ENCODE measurements at regions not wholly inside any gene's neighbourhood (a gene's known extent, or its start where the extent isn't known, plus 50 kb on each side); places are given as distances from the start of the nearest gene placed in this dataset.

GRCh38 chr3:87367736-87368135, 91.4 kb upstream of the POU1F1 start:
- POLR2A ChIA-PET: no interaction called here
- CTCF ChIA-PET (ENCODE audit: low intra/inter-chr PET ratio, low total read pairs): no interaction called here
- no peak for FAIRE-seq

GRCh38 chr3:87363721-87364120, 87.3 kb upstream of the POU1F1 start:
- Histone ChIP-seq H3K4me3 (replicated peaks in 1 of 3; ENCODE audit: insufficient read depth in 1 of 3, low read depth in 2 of 3, low read length in 3 of 3) (no peak overlapping the region), H3K36me3 (replicated peaks in 1 of 2; ENCODE audit: control insufficient read depth in 1 of 2, insufficient read depth in 2 of 2, low read length in 2 of 2) (no peaks in the 10 kb centered on the region), H3K4me1 (ENCODE audit: insufficient read depth, low read length) (no peaks in the 10 kb centered on the region), H3K27me3 (ENCODE audit: control insufficient read depth in 1 of 2, insufficient read depth in 2 of 2, low read length in 2 of 2) (no peaks in the 10 kb centered on the region), H3K79me2 (ENCODE audit: insufficient read depth, low read length) (no peaks in the 10 kb centered on the region), H2AFZ (ENCODE audit: low read length) (no peak overlapping the region), H4K20me1 (ENCODE audit: insufficient read depth, low read length) (no peaks in the 10 kb centered on the region), H3K27ac (ENCODE audit: extremely low read length, insufficient read depth, low read length) (no peak overlapping the region), H3K9ac (ENCODE audit: insufficient read depth, low read depth, low read length) (no peak overlapping the region), H3K4me2 (ENCODE audit: low read depth, low read length) (no peak overlapping the region), H3K9me3 (ENCODE audit: low read length) (no peaks in the 10 kb centered on the region)
- in situ Hi-C loops (cut with HindIII; ENCODE audit: extremely low pct_ligation_motif_present, low pct_unique_long_range_greater_than_20kb) (no loop called here), intact Hi-C loops (cut with micrococcal nuclease; ENCODE audit: unreplicated experiment) (no loop called here)
- no peak for ATAC-seq
- 0% methylated on average over 2 of the region's 2 CpGs for WGBS (ENCODE audit: low lambda C conversion rate)
- POLR2A ChIA-PET: no interaction called here
- no peak for DNase-seq (ENCODE audit: low spot score)
- no peak for FAIRE-seq
- no TSS peak for BruUV-seq (replicated peaks)
- CTCF ChIA-PET (ENCODE audit: low intra/inter-chr PET ratio, low total read pairs): no interaction called here
- TF ChIP-seq ARHGAP35 (CRISPR knock-in tag; IDR thresholded peaks at IDR 0.05; ENCODE audit: borderline replicate concordance): no peak
- no peak for TF ChIP-seq ZNF503 (CRISPR knock-in tag; IDR thresholded peaks at IDR 0.05)
- TF ChIP-seq KLF15 (CRISPR knock-in tag; IDR thresholded peaks at IDR 0.05; ENCODE audit: borderline replicate concordance): no peak
- no peak for TF ChIP-seq MAFF (IDR thresholded peaks at IDR 0.05; ENCODE audit: low read depth, low read length)
- TF ChIP-seq ZNF615 (CRISPR knock-in tag; IDR thresholded peaks at IDR 0.05; ENCODE audit: borderline replicate concordance): no peak
- no peak for TF ChIP-seq PRDM4 (CRISPR knock-in tag; IDR thresholded peaks at IDR 0.05; ENCODE audit: borderline replicate concordance)
- TF ChIP-seq ZNF205 (CRISPR knock-in tag; IDR thresholded peaks at IDR 0.05): no peak
- TF ChIP-seq SNRNP70 (IDR thresholded peaks at IDR 0.05; ENCODE audit: low read depth, low read length): no peak
- TF ChIP-seq ZC3H4 (CRISPR knock-in tag; IDR thresholded peaks at IDR 0.05; ENCODE audit: borderline replicate concordance): no peak
- no peak for TF ChIP-seq DDIT3 (CRISPR knock-in tag; IDR thresholded peaks at IDR 0.05)
- no peak for TF ChIP-seq ZNF746 (CRISPR knock-in tag; IDR thresholded peaks at IDR 0.05)

More at GRCh38 chr3:87367736-87368135, 91.4 kb upstream of the POU1F1 start:
- no TSS peak for BruUV-seq (replicated peaks)
- no peaks in the 10 kb centered on the region for H3K36me3 ChIP-seq (replicated peaks in 1 of 2; ENCODE audit: control insufficient read depth in 1 of 2, insufficient read depth in 2 of 2, low read length in 2 of 2)
- no peaks in the 10 kb centered on the region for H3K4me1 ChIP-seq (ENCODE audit: insufficient read depth, low read length)
- TF ChIP-seq ZNF841 (CRISPR knock-in tag; IDR thresholded peaks at IDR 0.05; ENCODE audit: borderline replicate concordance) (no peak), ESRRA (CRISPR knock-in tag; IDR thresholded peaks at IDR 0.05; ENCODE audit: low read depth) (no peak), EEA1 (CRISPR knock-in tag; IDR thresholded peaks at IDR 0.05; ENCODE audit: borderline replicate concordance) (no peak), NR3C1 (CRISPR knock-in tag; IDR thresholded peaks at IDR 0.05) (no peak), CCDC6 (CRISPR knock-in tag; IDR thresholded peaks at IDR 0.05) (no peak), MXD3 (CRISPR knock-in tag; IDR thresholded peaks at IDR 0.05) (no peak), ZNF558 (CRISPR knock-in tag; IDR thresholded peaks at IDR 0.05; ENCODE audit: borderline replicate concordance) (no peak)
- ATAC-seq: no peak
- no peak overlapping the region for H3K27ac ChIP-seq (ENCODE audit: extremely low read length, insufficient read depth, low read length)
- no peak overlapping the region for H3K9ac ChIP-seq (ENCODE audit: insufficient read depth, low read depth, low read length)
- no peaks in the 10 kb centered on the region for H3K27me3 ChIP-seq (ENCODE audit: control insufficient read depth in 1 of 2, insufficient read depth in 2 of 2, low read length in 2 of 2)
- H3K79me2 ChIP-seq (ENCODE audit: insufficient read depth, low read length): no peaks in the 10 kb centered on the region
- in situ Hi-C loops (cut with HindIII; ENCODE audit: extremely low pct_ligation_motif_present, low pct_unique_long_range_greater_than_20kb): no loop called here
- DNase-seq (ENCODE audit: low spot score): no peak
- H4K20me1 ChIP-seq (ENCODE audit: insufficient read depth, low read length): no peaks in the 10 kb centered on the region
- H3K4me2 ChIP-seq (ENCODE audit: low read depth, low read length): no peak overlapping the region
- H3K4me3 ChIP-seq (replicated peaks in 1 of 3; ENCODE audit: insufficient read depth in 1 of 3, low read depth in 2 of 3, low read length in 3 of 3): no peak overlapping the region
- WGBS (ENCODE audit: low lambda C conversion rate): 13% methylated on average over 1 of the region's 1 CpG
- intact Hi-C loops (cut with micrococcal nuclease; ENCODE audit: unreplicated experiment): no loop called here
- no peak overlapping the region for H2AFZ ChIP-seq (ENCODE audit: low read length)
- H3K9me3 ChIP-seq (ENCODE audit: low read length): no peaks in the 10 kb centered on the region

Measured in HepG2 (cell line).